Neuronal stem cell (in vitro differentiated cells): ENCODE measurements at regions not wholly inside any gene's neighbourhood (a gene's known extent, or its start where the extent isn't known, plus 50 kb on each side); places are given as distances from the start of the nearest gene placed in this dataset.

Experiments used
- DNase-seq: peaks from one replicate; pipeline ENCODE4 v3.0.0-alpha.2; 2013; ENCODE audit warnings: low spot score
- H2AFZ ChIP-seq: one replicate; pipeline ENCODE4 v1.6.1; 2013; ENCODE audit warnings: mild to moderate bottlenecking, low read length, inconsistent platforms
- H2AK5ac ChIP-seq: 2 replicates; pipeline ENCODE4 v1.6.1; 2013; ENCODE audit warnings: low read depth, mild to moderate bottlenecking, inconsistent platforms, low read length, moderate library complexity, mixed read lengths
- H2BK120ac ChIP-seq: 2 replicates; pipeline ENCODE4 v1.6.1; 2013; ENCODE audit warnings: low read depth, mild to moderate bottlenecking, inconsistent platforms, low read length, moderate library complexity, mixed read lengths
- H2BK12ac ChIP-seq: one replicate; pipeline ENCODE4 v1.6.1; 2013; ENCODE audit warnings: low read length, inconsistent platforms
- H2BK15ac ChIP-seq: 2 replicates; pipeline ENCODE4 v1.6.1; 2013; ENCODE audit warnings: mild to moderate bottlenecking, low read length, inconsistent platforms, mixed read lengths
- H2BK5ac ChIP-seq: one replicate; pipeline ENCODE4 v1.6.1; 2013; ENCODE audit warnings: inconsistent platforms, mild to moderate bottlenecking, low read length, moderate library complexity
- H3K14ac ChIP-seq: one replicate; pipeline ENCODE4 v1.6.1; 2013; ENCODE audit warnings: low read length, inconsistent platforms
- H3K18ac ChIP-seq: 2 replicates; pipeline ENCODE4 v1.6.1; 2013; ENCODE audit warnings: low read length, inconsistent platforms
- H3K23ac ChIP-seq: 2 replicates; pipeline ENCODE4 v1.6.1; 2013; ENCODE audit warnings: low read depth, mild to moderate bottlenecking, mixed read lengths, low read length, inconsistent platforms; ENCODE audit not compliant: poor library complexity
- H3K27ac ChIP-seq: replicated peaks from 3 replicates; pipeline ENCODE4 v1.5.1; 2013; ENCODE audit warnings: low read length, inconsistent platforms
- H3K27me3 ChIP-seq, 3 experiments: 2 replicates each; pipeline ENCODE4 v1.6.1; 2013; ENCODE audit warnings: low read length in 3 of 3, mild to moderate bottlenecking in 2 of 3, inconsistent platforms in 1 of 3, low read depth in 1 of 3, mixed read lengths in 1 of 3, moderate library complexity in 1 of 3; ENCODE audit not compliant: control insufficient read depth in 3 of 3, insufficient read depth in 3 of 3
- H3K36me3 ChIP-seq, 2 donors: replicated peaks in 1 of 2; 2 replicates each; pipeline ENCODE4 v1.6.1; 2013; ENCODE audit warnings: low read length in 2 of 2; ENCODE audit not compliant: control insufficient read depth in 2 of 2, insufficient read depth in 2 of 2
- H3K4ac ChIP-seq: 2 replicates; pipeline ENCODE4 v1.6.1; 2013; ENCODE audit warnings: inconsistent platforms, mild to moderate bottlenecking, low read length, moderate library complexity
- H3K4me1 ChIP-seq, 2 donors: 1 replicate in 1 of 2; 2 replicates in 1 of 2; pipeline ENCODE4 v1.6.1; 2013; ENCODE audit warnings: low read length in 2 of 2, low read depth in 1 of 2; ENCODE audit not compliant: control insufficient read depth in 2 of 2, insufficient read depth in 1 of 2
- H3K4me2 ChIP-seq: one replicate; pipeline ENCODE4 v1.6.1; 2013; ENCODE audit warnings: mild to moderate bottlenecking, low read length, inconsistent platforms; ENCODE audit not compliant: insufficient read depth, poor library complexity, severe bottlenecking
- H3K4me3 ChIP-seq, 2 donors: 2 replicates each; pipeline ENCODE4 v1.5.1; 2013; ENCODE audit warnings: low read length in 2 of 2, mild to moderate bottlenecking in 2 of 2, inconsistent platforms in 1 of 2, moderate library complexity in 1 of 2
- H3K79me1 ChIP-seq: one replicate; pipeline ENCODE4 v1.6.1; 2013; ENCODE audit warnings: low read depth, mild to moderate bottlenecking, inconsistent platforms, low read length, moderate library complexity
- H3K9ac ChIP-seq: one replicate; pipeline ENCODE4 v1.6.1; 2013; ENCODE audit warnings: mild to moderate bottlenecking, low read depth, low read length, inconsistent platforms; ENCODE audit not compliant: poor library complexity
- H3K9me3 ChIP-seq, 2 donors: replicated peaks in 1 of 2; 2 replicates each; pipeline versions ENCODE3 to v1.6.1; 2013; ENCODE audit warnings: low read length in 2 of 2, mild to moderate bottlenecking in 2 of 2, inconsistent platforms in 1 of 2, low read depth in 1 of 2, mixed read lengths in 1 of 2, moderate library complexity in 1 of 2; ENCODE audit not compliant: control insufficient read depth in 2 of 2, insufficient read depth in 1 of 2
- H4K8ac ChIP-seq: one replicate; pipeline ENCODE4 v1.6.1; 2013; ENCODE audit warnings: low read depth, mild to moderate bottlenecking, inconsistent platforms, low read length, moderate library complexity
- H4K91ac ChIP-seq: one replicate; pipeline ENCODE4 v1.6.1; 2013; ENCODE audit warnings: low read length, low read depth, mild to moderate bottlenecking, inconsistent platforms; ENCODE audit not compliant: poor library complexity
- WGBS, 2 donors: extraction: QIAGEN DNeasy Blood & Tissue Kit; methylation state at CpG; one replicate each; pipeline ENCODE4 v1.1.7; 2013; ENCODE audit warnings: missing lambda C conversion rate in 2 of 2, mixed read lengths in 1 of 2; ENCODE audit not compliant: insufficient read length in 2 of 2, insufficient replicate concordance in 1 of 2; ENCODE audit errors: extremely low coverage in 2 of 2; 5-methylcytosine and 5-hydroxymethylcytosine counted together

- H3K4me2 ChIP-seq = no peak overlapping the region
- H3K14ac ChIP-seq = no peak overlapping the region
- no CpG with 5 or more reads among the region's 5 CpGs for WGBS, 2 donors
- H3K4me1 ChIP-seq = no peaks in the 10 kb centered on the region
- no peaks in the 10 kb centered on the region for H3K79me1 ChIP-seq
- H2AK5ac ChIP-seq = no peak overlapping the region
- H3K36me3 ChIP-seq = no peaks in the 10 kb centered on the region
- H4K91ac ChIP-seq = no peak overlapping the region
- no peak overlapping the region for H3K4ac ChIP-seq
- no peak overlapping the region for H2BK15ac ChIP-seq
- H2BK120ac ChIP-seq = no peak overlapping the region
- no peak overlapping the region for H3K27ac ChIP-seq
- H3K9me3 ChIP-seq = no peaks in the 10 kb centered on the region
- no peak overlapping the region for H3K4me3 ChIP-seq
- H3K18ac ChIP-seq = no peak overlapping the region
- no peak overlapping the region for H3K23ac ChIP-seq
- no peaks in the 10 kb centered on the region for H3K27me3 ChIP-seq
- H2AFZ ChIP-seq = no peak overlapping the region
- H4K8ac ChIP-seq = no peak overlapping the region
- no peak overlapping the region for H2BK12ac ChIP-seq
- H2BK5ac ChIP-seq = no peak overlapping the region
- H3K9ac ChIP-seq = no peak overlapping the region
- no peak for DNase-seq
These were observed 179.5 kb upstream of the NLGN4Y start for GRCh38 chrY:14344648-14345333.

- H3K14ac ChIP-seq = no peak overlapping the region
- no peak overlapping the region for H3K23ac ChIP-seq
- H3K9ac ChIP-seq = no peak overlapping the region
- H3K4me1 ChIP-seq = no peaks in the 10 kb centered on the region
- H2AK5ac ChIP-seq = no peak overlapping the region
- no peak overlapping the region for H2BK12ac ChIP-seq
- H3K18ac ChIP-seq = no peak overlapping the region
- no peak overlapping the region for H2BK15ac ChIP-seq
- no peak overlapping the region for H4K91ac ChIP-seq
- no peak overlapping the region for H2BK120ac ChIP-seq
- no peaks in the 10 kb centered on the region for H3K79me1 ChIP-seq
- no peak overlapping the region for H3K4ac ChIP-seq
- no peak overlapping the region for H3K4me2 ChIP-seq
- WGBS, 2 donors = no CpG with 5 or more reads among the region's 1 CpG
- H2BK5ac ChIP-seq = no peak overlapping the region
- H3K4me3 ChIP-seq = no peak overlapping the region
- no peaks in the 10 kb centered on the region for H3K27me3 ChIP-seq
- DNase-seq = no peak
- H3K9me3 ChIP-seq = no peaks in the 10 kb centered on the region
- no peak overlapping the region for H3K27ac ChIP-seq
- H2AFZ ChIP-seq = no peak overlapping the region
- H3K36me3 ChIP-seq = no peaks in the 10 kb centered on the region
- H4K8ac ChIP-seq = no peak overlapping the region
These were observed 172.7 kb upstream of the NLGN4Y start for GRCh38 chrY:14351590-14351989.

GRCh38 chrY:14356154-14356553 lies 168.2 kb upstream of the NLGN4Y start:
- H3K23ac ChIP-seq = no peak overlapping the region
- H4K8ac ChIP-seq = no peak overlapping the region
- no peak overlapping the region for H2BK120ac ChIP-seq
- no peak overlapping the region for H2AK5ac ChIP-seq
- H3K27me3 ChIP-seq = no peaks in the 10 kb centered on the region
- no peak overlapping the region for H4K91ac ChIP-seq
- H3K79me1 ChIP-seq = no peaks in the 10 kb centered on the region
- no peak overlapping the region for H3K4me2 ChIP-seq
- H3K14ac ChIP-seq = no peak overlapping the region
- no peak overlapping the region for H2AFZ ChIP-seq
- no peaks in the 10 kb centered on the region for H3K9me3 ChIP-seq
- no peaks in the 10 kb centered on the region for H3K36me3 ChIP-seq
- H2BK12ac ChIP-seq = no peak overlapping the region
- no peak overlapping the region for H3K27ac ChIP-seq
- no peaks in the 10 kb centered on the region for H3K4me1 ChIP-seq
- no peak overlapping the region for H2BK5ac ChIP-seq
- H3K18ac ChIP-seq = no peak overlapping the region
- WGBS, 2 donors = no CpG with 5 or more reads among the region's 2 CpGs
- H3K9ac ChIP-seq = no peak overlapping the region
- H2BK15ac ChIP-seq = no peak overlapping the region
- no peak for DNase-seq
- H3K4me3 ChIP-seq = no peak overlapping the region
- H3K4ac ChIP-seq = no peak overlapping the region

- Histone ChIP-seq H3K9me3 (no peaks in the 10 kb centered on the region), H3K9ac (no peak overlapping the region), H3K18ac (no peak overlapping the region), H2BK12ac (no peak overlapping the region), H2BK120ac (no peak overlapping the region), H3K27me3 (no peaks in the 10 kb centered on the region), H2BK5ac (no peak overlapping the region), H2BK15ac (no peak overlapping the region), H4K8ac (no peak overlapping the region), H3K27ac (no peak overlapping the region), H3K79me1 (no peaks in the 10 kb centered on the region), H3K14ac (no peak overlapping the region), H2AFZ (no peak overlapping the region), H4K91ac (no peak overlapping the region), H3K4me1 (peaks cover 0 to 4% of the 10 kb centered on the region in 2 donors), H3K36me3 (no peaks in the 10 kb centered on the region), H3K4me3 (no peak overlapping the region), H3K4me2 (no peak overlapping the region), H3K23ac (no peak overlapping the region), H3K4ac (no peak overlapping the region), H2AK5ac (no peak overlapping the region)
- no peak for DNase-seq
These were observed 163.4 kb upstream of the NLGN4Y start for GRCh38 chrY:14360748-14361500.
